HCT116 (cell line): ENCODE measurements at regions not wholly inside any gene's neighbourhood (a gene's known extent, or its start where the extent isn't known, plus 50 kb on each side); places are given as distances from the start of the nearest gene placed in this dataset.

Experiments used
- ATAC-seq: fragments of 200-7000 bp; cut with Tn5 transposase; 2 replicates; pipeline ENCODE4 v1.9.1; 2020; ENCODE audit warnings: mild to moderate bottlenecking, moderate library complexity
- BruUV-seq: library from RNA; stranded (reverse); fragments of 400-500 nt; replicated peaks from 2 replicates; lab custom pipeline; 2021; lab: Mats Ljungman, UMichigan
- CTCF ChIA-PET: fragments of 300-600 bp; sonication (Branson Sonifier 250); formaldehyde crosslinking; loops from one replicate; lab custom pipeline; 2021; ENCODE audit warnings: antibody characterized with exemption; lab: Charles Lee
- POLR2A ChIA-PET: fragments of 300-600, 350-600 bp; sonication (Branson Sonifier 250); formaldehyde crosslinking; loops from one replicate; lab custom pipeline; 2021; ENCODE audit warnings: antibody characterized with exemption; lab: Charles Lee
- RAD21 ChIA-PET, 2 experiments: fragments of 300-600 bp; sonication (Branson Sonifier 250); formaldehyde crosslinking; loops; one replicate each; lab custom pipeline; 2023; ENCODE audit warnings: low total read pairs in 2 of 2; ENCODE audit not compliant: uncharacterized antibody in 2 of 2, unreplicated experiment in 2 of 2, low non-redundant PET in 1 of 2; lab: Charles Lee
- DNase-seq: peaks from one replicate; pipeline ENCODE4 v3.0.0-alpha.2; 2010; ENCODE audit warnings: low read depth, low spot score
- H2AFZ ChIP-seq: fragments of 200-600 bp; shearing (Covaris generic), sonication (generic); 2 replicates; pipeline ENCODE4 v1.6.1; 2017; ENCODE audit warnings: low read depth, mixed run types, mixed read lengths, antibody characterized with exemption, low read length; ENCODE audit not compliant: poor library complexity, severe bottlenecking
- H3K27ac ChIP-seq: 2 replicates; pipeline ENCODE4 v1.5.1; 2012; ENCODE audit warnings: low read depth, low read length
- H3K27me3 ChIP-seq: fragments of 200-600 bp; sonication (generic); 2 replicates; pipeline ENCODE4 v1.6.1; 2016; ENCODE audit warnings: mixed run types, low read length, mixed read lengths; ENCODE audit not compliant: insufficient read depth
- H3K36me3 ChIP-seq, 2 experiments: fragments of 200-500 bp in 1 of 2; fragments of 200-600 bp in 1 of 2; sonication (Bioruptor generic) in 1 of 2; sonication (generic) in 1 of 2; 2 replicates each; pipeline versions ENCODE4 v1.5.1 to v1.6.1; 2014 to 2016; ENCODE audit warnings: low read length in 2 of 2, inconsistent platforms in 1 of 2, mixed read lengths in 1 of 2, mixed run types in 1 of 2; ENCODE audit not compliant: insufficient read depth in 2 of 2, control insufficient read depth in 1 of 2
- H3K4me1 ChIP-seq, 2 experiments: fragments of 200-600 bp in 1 of 2; sonication (generic) in 1 of 2; 2 replicates each; pipeline versions ENCODE4 v1.5.1 to v1.6.1; 2012 to 2017; ENCODE audit warnings: low read length in 2 of 2, inconsistent platforms in 1 of 2, mild to moderate bottlenecking in 1 of 2, mixed read lengths in 1 of 2, mixed run types in 1 of 2, moderate library complexity in 1 of 2; ENCODE audit not compliant: insufficient read depth in 2 of 2, control insufficient read depth in 1 of 2
- H3K4me2 ChIP-seq: fragments of 200-600 bp; sonication (generic); 2 replicates; pipeline ENCODE4 v1.6.1; 2017; ENCODE audit warnings: mixed run types, low read length, mixed read lengths
- H3K4me3 ChIP-seq, 2 experiments: fragments of 200-600 bp in 1 of 2; sonication (generic) in 1 of 2; replicated peaks in 1 of 2; 2 replicates each; pipeline ENCODE4 v1.5.1; 2011 to 2016; ENCODE audit warnings: low read length in 2 of 2, control low read depth in 1 of 2, low read depth in 1 of 2, mild to moderate bottlenecking in 1 of 2, mixed read lengths in 1 of 2, mixed run types in 1 of 2
- H3K79me2 ChIP-seq: fragments of 200-600 bp; sonication (generic); 2 replicates; pipeline ENCODE4 v1.6.1; 2017; ENCODE audit warnings: mild to moderate bottlenecking, mixed run types, low read length, moderate library complexity, mixed read lengths; ENCODE audit not compliant: insufficient read depth
- H3K9ac ChIP-seq: fragments of 200-600 bp; sonication (generic); 2 replicates; pipeline ENCODE4 v1.6.1; 2016; ENCODE audit warnings: low read length, mixed read lengths
- H3K9me2 ChIP-seq: fragments of 200-600 bp; sonication (generic), shearing (Covaris generic); 2 replicates; pipeline ENCODE4 v1.6.1; 2017; ENCODE audit warnings: mixed run types, mild to moderate bottlenecking, moderate library complexity; ENCODE audit not compliant: insufficient read depth
- H3K9me3 ChIP-seq, 2 experiments: fragments of 200-500 bp in 1 of 2; fragments of 200-600 bp in 1 of 2; sonication (Bioruptor generic) in 1 of 2; sonication (generic) in 1 of 2; 2 replicates each; pipeline ENCODE4 v1.6.1; 2014 to 2017; ENCODE audit warnings: low read length in 2 of 2, mixed read lengths in 2 of 2, inconsistent platforms in 1 of 2, low read depth in 1 of 2, mild to moderate bottlenecking in 1 of 2, mixed run types in 1 of 2, moderate library complexity in 1 of 2; ENCODE audit not compliant: control insufficient read depth in 1 of 2, insufficient read depth in 1 of 2
- H4K20me1 ChIP-seq: fragments of 200-600 bp; sonication (generic), shearing (Covaris generic); 2 replicates; pipeline ENCODE4 v1.6.1; 2017; ENCODE audit warnings: mixed run types, mild to moderate bottlenecking, moderate library complexity; ENCODE audit not compliant: insufficient read depth
- ATF3 ChIP-seq: IDR thresholded peaks from 2 replicates; pipeline ENCODE4 v1.6.1; 2012
- CEBPB ChIP-seq: IDR thresholded peaks from 2 replicates; pipeline ENCODE4 v1.6.1; 2012; ENCODE audit warnings: low read depth
- ELF1 ChIP-seq: IDR thresholded peaks from 2 replicates; pipeline ENCODE4 v1.6.1; 2012; ENCODE audit warnings: low read depth, borderline replicate concordance
- EZH2 ChIP-seq: fragments of 200-600 bp; sonication (generic); IDR thresholded peaks from 2 replicates; pipeline ENCODE4 v1.6.1; 2017; ENCODE audit warnings: antibody characterized with exemption, mixed run types
- EZH2phosphoT487 ChIP-seq: fragments of 200-600 bp; IDR thresholded peaks from 2 replicates; pipeline ENCODE4 v1.6.1; 2018; ENCODE audit warnings: antibody characterized with exemption, borderline replicate concordance
- FOSL1 ChIP-seq: IDR thresholded peaks from 2 replicates; pipeline ENCODE4 v1.6.1; 2012; ENCODE audit warnings: low read depth
- JUND ChIP-seq: IDR thresholded peaks from 2 replicates; pipeline ENCODE4 v1.6.1; 2012
- POLR2AphosphoS5 ChIP-seq: IDR thresholded peaks from 2 replicates; pipeline ENCODE4 v1.6.1; 2011; ENCODE audit warnings: mild to moderate bottlenecking, low read depth, low read length, moderate library complexity
- SIN3A ChIP-seq: IDR thresholded peaks from 2 replicates; pipeline ENCODE4 v1.6.1; 2012; ENCODE audit warnings: low read depth
- TCF7L2 ChIP-seq: IDR thresholded peaks from 2 replicates; pipeline ENCODE4 v1.7.0; 2011; ENCODE audit warnings: borderline replicate concordance, inconsistent platforms; ENCODE audit not compliant: insufficient read depth, insufficient read length; ENCODE audit errors: extremely low read depth
- ZFX ChIP-seq: fragments of 450-650 bp; IDR thresholded peaks from 2 replicates; pipeline ENCODE4 v1.6.1; 2017
- intact Hi-C: fragments of 100-400 bp; cut with micrococcal nuclease; formaldehyde crosslinking; loops from 2 replicates; pipeline ENCODE4 v1.10.0; 2022
- TF ChIP-seq, protein P1 (sequence below): IDR thresholded peaks from 2 replicates; pipeline ENCODE4 v1.6.1; 2012
- TF ChIP-seq, protein P2 (sequence below): IDR thresholded peaks from 2 replicates; pipeline ENCODE4 v1.6.1; 2011; ENCODE audit warnings: mild to moderate bottlenecking, low read length, moderate library complexity; ENCODE audit not compliant: insufficient replicate concordance; ENCODE audit errors: extremely low read depth

DNA sequence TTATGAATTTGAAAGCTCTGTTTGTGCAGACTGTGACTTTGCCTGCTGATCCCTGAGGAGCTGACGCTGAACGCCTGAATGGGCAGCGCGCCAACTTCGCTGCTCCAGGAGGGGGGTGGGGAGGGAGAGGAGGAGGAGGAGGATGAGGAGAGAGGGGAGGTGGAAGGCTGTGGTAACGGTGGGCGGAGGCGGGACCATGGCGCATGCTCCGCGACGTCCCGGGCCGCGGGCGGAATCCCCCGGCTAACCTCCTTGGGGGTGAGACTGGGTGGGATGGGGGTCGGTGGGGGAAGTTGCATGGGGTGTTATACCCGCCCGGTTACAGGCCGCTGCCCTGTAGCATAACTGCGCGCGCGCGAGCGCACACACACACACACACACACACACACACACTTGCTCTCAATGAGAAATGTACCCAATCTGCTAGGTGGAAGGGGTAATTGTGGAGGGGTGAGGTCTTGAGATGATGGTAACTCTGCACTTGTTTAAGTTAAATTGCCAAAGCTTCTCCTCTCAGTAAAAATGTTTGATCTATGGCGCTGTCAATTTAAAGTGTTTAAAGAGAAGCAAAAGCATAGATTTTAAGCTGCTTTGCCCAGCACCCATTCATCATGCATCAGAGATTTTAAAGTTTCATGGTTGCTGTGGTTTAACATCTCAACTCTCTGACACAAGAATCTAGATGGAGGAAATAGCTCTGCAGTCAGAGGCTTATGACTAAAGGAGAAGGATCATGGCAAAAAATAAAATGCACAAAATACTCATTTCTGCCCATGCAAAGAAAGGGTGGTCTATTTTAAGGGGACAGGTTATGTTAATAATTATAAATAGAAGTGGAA lies 76.6 kb upstream of the TBCA start:
- H3K9me3 ChIP-seq = no peaks in the 10 kb centered on the region
- H4K20me1 ChIP-seq = no peaks in the 10 kb centered on the region
- H3K9ac ChIP-seq = no peak overlapping the region
- H3K27ac ChIP-seq = no peak overlapping the region
- DNase-seq (no peak), ATAC-seq (no peak)
- H3K4me1 ChIP-seq = no peaks in the 10 kb centered on the region
- POLR2A ChIA-PET = interaction anchor here (0.6 kb wide), 1 partner anchor 18 kb away, joined by 3 read pairs; no protein-coding TSS in a partner anchor
- H2AFZ ChIP-seq = no peak overlapping the region
- no peaks in the 10 kb centered on the region for H3K27me3 ChIP-seq
- no peak overlapping the region for H3K4me2 ChIP-seq
- H3K9me2 ChIP-seq = no peaks in the 10 kb centered on the region
- no peaks in the 10 kb centered on the region for H3K36me3 ChIP-seq
- BruUV-seq = no TSS peak
- no peak overlapping the region for H3K4me3 ChIP-seq
- RAD21 ChIA-PET = no interaction called here
- TF ChIP-seq ELF1 (no peak), JUND (no peak), CEBPB (no peak), EZH2phosphoT487 (no peak), ZFX (no peak), EZH2 (no peak), FOSL1 (no peak), POLR2AphosphoS5 (no peak), TCF7L2 (no peak), ATF3 (no peak), SIN3A (no peak)
- TF ChIP-seq, protein P1, sequence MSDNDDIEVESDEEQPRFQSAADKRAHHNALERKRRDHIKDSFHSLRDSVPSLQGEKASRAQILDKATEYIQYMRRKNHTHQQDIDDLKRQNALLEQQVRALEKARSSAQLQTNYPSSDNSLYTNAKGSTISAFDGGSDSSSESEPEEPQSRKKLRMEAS = no peak
- TF ChIP-seq, protein P2, sequence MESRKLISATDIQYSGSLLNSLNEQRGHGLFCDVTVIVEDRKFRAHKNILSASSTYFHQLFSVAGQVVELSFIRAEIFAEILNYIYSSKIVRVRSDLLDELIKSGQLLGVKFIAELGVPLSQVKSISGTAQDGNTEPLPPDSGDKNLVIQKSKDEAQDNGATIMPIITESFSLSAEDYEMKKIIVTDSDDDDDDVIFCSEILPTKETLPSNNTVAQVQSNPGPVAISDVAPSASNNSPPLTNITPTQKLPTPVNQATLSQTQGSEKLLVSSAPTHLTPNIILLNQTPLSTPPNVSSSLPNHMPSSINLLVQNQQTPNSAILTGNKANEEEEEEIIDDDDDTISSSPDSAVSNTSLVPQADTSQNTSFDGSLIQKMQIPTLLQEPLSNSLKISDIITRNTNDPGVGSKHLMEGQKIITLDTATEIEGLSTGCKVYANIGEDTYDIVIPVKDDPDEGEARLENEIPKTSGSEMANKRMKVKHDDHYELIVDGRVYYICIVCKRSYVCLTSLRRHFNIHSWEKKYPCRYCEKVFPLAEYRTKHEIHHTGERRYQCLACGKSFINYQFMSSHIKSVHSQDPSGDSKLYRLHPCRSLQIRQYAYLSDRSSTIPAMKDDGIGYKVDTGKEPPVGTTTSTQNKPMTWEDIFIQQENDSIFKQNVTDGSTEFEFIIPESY = no peak
- no peaks in the 10 kb centered on the region for H3K79me2 ChIP-seq
- CTCF ChIA-PET = no interaction called here
- intact Hi-C loops = no loop called here
